ENCODE measurements at regions not wholly inside any gene's neighbourhood (a gene's known extent, or its start where the extent isn't known, plus 50 kb on each side); places are given as distances from the start of the nearest gene placed in this dataset.

DNA sequence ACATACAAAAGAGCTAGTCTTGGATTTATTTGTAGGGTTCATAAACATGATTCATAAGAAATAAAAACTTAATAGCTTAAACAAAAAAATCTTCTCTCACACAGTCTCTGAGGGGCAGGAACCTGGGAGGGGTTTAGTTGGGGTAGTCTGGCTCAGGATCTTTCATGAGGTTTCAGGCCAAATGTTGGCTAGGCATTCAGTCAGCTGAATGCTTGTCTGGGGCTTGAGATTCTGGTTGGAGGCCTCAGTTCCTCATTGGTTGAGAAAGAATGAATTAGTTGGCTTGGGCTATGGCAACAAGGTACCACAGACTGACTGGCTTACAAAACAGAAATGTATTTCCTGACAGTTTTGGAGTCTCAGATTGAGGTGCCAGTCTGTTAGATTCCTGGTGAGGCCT lies 74.3 kb downstream of the ANKRD7 start:
- no peak for DNase-seq

GRCh38 chr7:118300177-118300576 lies 75.7 kb downstream of the ANKRD7 start:
- no peak for DNase-seq

- DNase-seq = no peak
Measured at GRCh38 chr7:118304100-118304499, 79.6 kb downstream of the ANKRD7 start.

DNA sequence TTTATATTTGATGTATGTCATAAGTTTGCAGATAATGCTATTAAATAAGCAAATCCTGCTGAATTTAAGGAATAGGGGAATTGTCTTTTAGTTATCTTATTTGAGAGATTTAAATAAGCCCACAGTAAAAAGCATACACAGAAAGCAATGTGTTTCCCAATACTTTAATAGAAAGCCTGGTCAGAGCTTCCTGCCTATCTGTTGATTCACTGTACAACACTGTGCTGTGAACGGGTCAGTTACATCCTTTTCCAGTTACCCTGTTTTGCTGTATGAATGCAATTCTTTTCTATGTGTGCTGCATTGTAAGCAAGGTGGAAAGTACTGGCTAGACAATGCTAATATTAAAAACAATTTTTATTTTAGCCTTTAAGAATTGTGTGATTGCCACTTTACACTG lies 81.2 kb downstream of the ANKRD7 start:
- no peak for DNase-seq

DNA sequence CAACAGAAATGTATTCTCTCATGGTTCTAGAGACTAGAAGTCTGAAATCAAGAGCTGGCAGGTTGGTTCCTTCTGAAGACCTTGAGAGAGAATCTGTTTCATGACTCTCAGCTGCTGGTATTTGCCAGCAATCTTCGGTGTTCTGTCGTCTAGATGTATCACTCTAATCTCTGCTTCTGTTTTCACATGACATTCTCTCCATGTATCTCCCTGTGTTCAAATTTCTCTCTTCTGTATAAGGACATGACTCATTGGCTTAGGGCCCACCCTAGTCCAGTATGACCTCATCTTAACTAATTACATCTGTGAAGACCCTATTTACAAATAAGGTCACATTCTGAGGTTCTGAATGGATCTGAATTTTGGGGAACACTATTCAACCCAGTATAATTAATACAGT lies 82.3 kb downstream of the ANKRD7 start:
- no peak for DNase-seq

- no peak for DNase-seq
Measured at GRCh38 chr7:118311121-118311836, 86.8 kb downstream of the ANKRD7 start.

DNA sequence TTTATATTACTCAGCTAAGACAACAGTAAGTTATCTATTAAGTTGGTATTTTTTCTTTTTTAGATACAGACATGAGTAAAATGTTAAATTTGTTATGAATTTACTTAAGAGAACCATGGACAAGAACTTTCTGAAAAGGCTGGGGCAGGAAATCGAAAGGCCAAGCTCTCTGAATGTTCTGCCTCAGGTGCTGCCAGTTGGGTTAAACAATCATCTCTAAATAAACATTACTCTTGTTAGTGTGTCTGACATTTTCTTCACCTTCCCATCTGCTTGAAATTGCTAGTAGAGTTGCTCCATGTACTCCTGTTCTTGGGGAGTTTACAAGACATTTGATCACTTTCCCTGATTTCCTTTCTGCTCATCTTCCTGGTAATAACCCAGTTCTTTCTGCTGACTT lies 87.5 kb downstream of the ANKRD7 start:
- no peak for DNase-seq

DNA sequence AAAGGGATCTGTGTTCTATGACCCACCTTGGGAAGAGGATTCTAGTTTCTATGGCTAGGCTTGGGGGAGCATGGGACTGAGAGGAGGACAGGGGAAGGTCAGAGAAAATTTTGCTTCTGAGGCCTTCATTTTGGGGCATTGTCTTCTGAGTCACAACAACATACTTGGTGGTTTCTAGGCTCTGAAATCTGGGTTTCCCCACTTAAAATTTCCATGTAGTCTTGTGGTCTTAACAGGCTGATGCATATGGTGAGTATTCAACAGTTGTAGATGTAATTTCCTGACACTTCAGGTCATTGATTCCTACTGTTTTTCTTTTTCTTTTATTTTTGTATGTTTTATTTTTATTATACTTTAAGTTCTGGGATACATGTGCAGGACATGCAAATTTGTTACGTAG lies 88.5 kb downstream of the ANKRD7 start:
- no peak for DNase-seq

- no peak for DNase-seq
Measured at GRCh38 chr7:118324790-118325449, 100.4 kb downstream of the ANKRD7 start.

DNA sequence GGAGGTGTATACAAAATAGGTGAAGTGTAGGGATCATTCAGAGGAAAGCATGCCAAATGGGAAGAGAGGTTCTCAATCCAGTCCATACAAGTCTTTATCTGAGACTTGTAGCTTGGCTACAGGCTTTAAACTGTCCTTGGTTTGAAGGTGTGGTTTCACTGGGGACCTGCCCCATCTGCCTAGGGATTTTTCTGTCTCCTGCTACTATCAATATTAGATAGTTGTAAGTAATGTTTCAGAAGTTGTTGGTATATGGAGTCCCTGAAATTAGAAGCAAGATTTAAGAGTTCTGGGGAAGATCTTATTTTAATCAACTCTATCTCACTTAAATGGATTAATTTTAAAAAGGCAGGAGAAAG lies 100.9 kb downstream of the ANKRD7 start:
- DNase-seq = no peak

- DNase-seq = no peak
Measured at GRCh38 chr7:118327174-118327573, 102.7 kb downstream of the ANKRD7 start.

GRCh38 chr7:118328505-118329211 lies 104.2 kb downstream of the ANKRD7 start:
- DNase-seq = no peak

DNA sequence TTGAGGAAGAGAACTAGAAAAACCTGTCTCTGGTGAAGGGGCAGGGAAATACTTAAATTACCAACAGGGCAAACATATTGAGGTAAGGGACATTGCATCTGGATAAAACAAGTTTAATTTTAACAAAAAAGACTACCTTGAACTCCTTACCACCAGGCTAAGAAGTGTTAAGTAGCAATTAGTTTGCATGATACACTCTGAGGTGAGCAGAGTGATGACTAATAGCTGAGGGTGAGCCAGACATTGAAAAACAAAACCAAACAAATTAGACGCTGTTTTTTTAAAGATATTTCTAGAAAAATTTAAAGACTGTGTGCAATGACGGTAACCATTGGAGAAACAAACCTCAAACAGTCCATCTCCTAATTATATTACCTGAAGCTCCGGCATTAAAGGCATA lies 105.9 kb downstream of the ANKRD7 start:
- DNase-seq = no peak

DNA sequence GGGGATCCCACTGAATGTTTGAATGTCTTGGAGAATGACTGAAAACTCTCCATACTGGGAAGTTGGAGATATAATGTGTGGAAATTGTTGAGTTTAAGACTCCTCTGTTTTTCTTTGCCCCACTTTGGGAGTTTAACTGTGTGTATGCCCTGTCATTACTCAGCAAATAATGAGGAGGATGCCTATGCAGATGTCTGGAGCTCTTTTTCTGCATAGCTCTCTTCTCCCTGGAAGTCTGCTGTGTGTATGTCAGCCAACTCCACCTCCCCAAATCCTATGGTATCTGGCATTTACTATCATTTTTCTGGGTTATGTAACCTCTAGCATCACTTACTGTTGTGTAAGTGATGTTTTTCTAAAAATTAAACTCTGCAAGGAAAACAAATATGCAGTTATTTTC lies 122.2 kb downstream of the ANKRD7 start:
- DNase-seq = no peak

GRCh38 chr7:118349604-118350003 lies 125.1 kb downstream of the ANKRD7 start:
- DNase-seq = no peak

- no peak for DNase-seq
Measured at GRCh38 chr7:118350260-118350659, 125.8 kb downstream of the ANKRD7 start.

GRCh38 chr7:118352867-118353453 lies 128.5 kb downstream of the ANKRD7 start:
- DNase-seq = no peak

DNA sequence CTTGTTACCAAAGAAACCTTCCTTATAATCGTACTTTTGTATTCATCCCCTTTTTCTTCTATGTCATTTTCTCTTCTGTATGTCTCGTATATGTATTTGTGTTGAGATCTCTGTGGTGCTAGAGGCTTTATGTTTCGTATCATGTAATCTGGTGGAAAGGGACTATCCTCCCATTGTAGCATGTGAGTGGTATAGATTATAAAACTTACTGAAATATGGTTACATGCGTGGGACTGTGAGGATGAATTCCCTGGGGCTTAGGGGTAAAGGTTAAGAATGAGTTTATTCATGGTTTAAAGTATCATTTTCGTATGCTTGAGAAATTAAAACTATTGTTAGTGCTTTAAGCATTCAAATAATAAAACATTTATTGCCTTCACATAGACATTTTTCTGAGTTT lies 141.9 kb downstream of the ANKRD7 start:
- DNase-seq = no peak

- DNase-seq = no peak
Measured at GRCh38 chr7:118368958-118369357, 144.5 kb downstream of the ANKRD7 start.

DNA sequence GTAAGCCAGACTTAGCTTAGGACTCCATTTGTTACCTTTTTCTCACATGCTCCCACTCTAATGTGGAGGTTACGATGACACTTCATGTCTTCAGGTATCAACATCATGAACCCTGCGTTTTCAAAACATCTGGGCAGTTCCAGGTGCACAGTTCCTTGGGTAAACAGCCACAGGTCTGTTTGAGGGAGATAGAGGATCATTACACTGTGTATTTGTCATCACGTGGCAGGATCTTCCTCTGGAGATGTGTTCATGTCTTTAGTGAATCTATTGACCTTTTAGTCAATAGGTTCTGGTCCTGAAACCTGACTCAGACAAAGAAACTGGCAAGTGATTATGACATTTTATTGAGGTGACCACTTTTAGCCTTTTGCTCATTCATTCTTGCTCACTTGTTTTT lies 145.5 kb downstream of the ANKRD7 start:
- no peak for DNase-seq

- no peak for DNase-seq
Measured at GRCh38 chr7:118372530-118372929, 148.0 kb downstream of the ANKRD7 start.

- DNase-seq = no peak
Measured at GRCh38 chr7:118389629-118390028, 165.1 kb downstream of the ANKRD7 start.

DNA sequence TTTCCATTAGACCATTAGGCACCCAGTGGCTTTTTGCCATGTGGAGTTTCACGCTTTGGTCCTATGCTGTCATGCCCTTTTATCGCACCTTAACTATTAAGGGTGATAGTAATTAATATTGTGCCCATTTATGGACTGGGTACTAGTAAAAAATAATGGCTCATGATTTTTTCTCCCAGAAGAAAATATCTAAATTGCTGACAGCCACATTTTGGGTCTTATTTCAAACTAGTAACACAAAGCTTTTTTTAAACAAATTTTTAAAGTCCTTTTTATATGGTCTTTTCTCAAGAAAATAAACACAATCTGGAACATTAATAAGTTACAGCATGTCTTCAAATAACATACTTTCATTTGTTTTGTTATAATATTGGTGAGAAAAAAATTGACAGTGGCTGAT lies 179.7 kb downstream of the ANKRD7 start:
- no peak for DNase-seq

DNA sequence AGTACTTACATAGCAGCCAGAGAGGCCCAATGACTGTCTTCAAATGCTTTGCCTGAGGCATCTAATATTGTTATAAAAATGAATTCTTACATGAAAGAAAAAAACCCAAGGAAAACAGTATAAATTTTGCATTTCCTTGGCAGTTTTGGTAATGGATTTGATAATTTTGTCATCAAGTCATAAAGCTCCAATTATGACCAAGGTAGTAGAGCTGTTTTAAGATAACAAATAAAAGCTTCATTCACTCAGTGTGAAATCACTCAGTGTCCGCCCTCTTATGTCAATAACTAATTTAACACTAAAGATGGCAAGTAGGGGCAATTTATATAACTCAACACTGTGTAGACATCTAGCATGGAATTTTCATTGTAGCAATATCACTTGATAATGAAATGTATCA lies 193.9 kb downstream of the ANKRD7 start:
- DNase-seq = no peak
